Astrocyte of the spinal cord (primary cell): ENCODE measurements at regions not wholly inside any gene's neighbourhood (a gene's known extent, or its start where the extent isn't known, plus 50 kb on each side); places are given as distances from the start of the nearest gene placed in this dataset.

Experiments used
- DNase-seq: peaks from one replicate; pipeline ENCODE4 v3.0.0; 2011; ENCODE audit warnings: low read depth, low spot score
- H3K4me3 ChIP-seq: 2 replicates; pipeline ENCODE4 v1.5.1; 2011; ENCODE audit warnings: low read depth, mild to moderate bottlenecking, low read length, moderate library complexity
- in situ Hi-C: cut with HindIII; loops from 2 replicates; pipeline ENCODE4 v1.10.0; 2017; ENCODE audit warnings: low sequenced_read_pairs
- TF ChIP-seq, protein P1 (sequence below): IDR thresholded peaks from 2 replicates; pipeline ENCODE4 v1.5.1; 2012; ENCODE audit warnings: low read depth, mild to moderate bottlenecking, low read length, inconsistent platforms

DNA sequence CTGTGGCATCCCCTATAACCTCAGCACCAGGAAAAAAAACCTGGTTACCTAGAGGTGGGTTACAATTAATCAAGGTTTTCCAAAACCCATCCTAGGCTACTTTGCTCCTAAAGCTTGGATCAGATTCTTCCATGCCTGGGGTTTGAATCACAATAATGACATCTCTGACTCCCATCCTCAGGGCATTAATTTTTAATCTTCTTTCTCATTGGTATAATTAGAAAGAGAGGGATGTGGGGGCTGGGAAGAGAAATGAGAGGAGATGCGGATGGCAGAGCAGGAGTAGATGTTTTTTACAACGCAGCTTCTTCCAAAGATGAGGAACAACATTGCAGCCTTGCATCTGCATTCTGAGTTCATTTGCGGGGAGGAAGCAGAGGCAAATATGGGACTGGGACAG, 117.2 kb upstream of the E2F8 start:
- in situ Hi-C loops: no loop called here
- no peak for DNase-seq
- H3K4me3 ChIP-seq: no peak overlapping the region
- TF ChIP-seq, protein P1, sequence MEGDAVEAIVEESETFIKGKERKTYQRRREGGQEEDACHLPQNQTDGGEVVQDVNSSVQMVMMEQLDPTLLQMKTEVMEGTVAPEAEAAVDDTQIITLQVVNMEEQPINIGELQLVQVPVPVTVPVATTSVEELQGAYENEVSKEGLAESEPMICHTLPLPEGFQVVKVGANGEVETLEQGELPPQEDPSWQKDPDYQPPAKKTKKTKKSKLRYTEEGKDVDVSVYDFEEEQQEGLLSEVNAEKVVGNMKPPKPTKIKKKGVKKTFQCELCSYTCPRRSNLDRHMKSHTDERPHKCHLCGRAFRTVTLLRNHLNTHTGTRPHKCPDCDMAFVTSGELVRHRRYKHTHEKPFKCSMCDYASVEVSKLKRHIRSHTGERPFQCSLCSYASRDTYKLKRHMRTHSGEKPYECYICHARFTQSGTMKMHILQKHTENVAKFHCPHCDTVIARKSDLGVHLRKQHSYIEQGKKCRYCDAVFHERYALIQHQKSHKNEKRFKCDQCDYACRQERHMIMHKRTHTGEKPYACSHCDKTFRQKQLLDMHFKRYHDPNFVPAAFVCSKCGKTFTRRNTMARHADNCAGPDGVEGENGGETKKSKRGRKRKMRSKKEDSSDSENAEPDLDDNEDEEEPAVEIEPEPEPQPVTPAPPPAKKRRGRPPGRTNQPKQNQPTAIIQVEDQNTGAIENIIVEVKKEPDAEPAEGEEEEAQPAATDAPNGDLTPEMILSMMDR: no peak

GRCh38 chr11:19355601-19356000, 114.9 kb upstream of the E2F8 start:
- no peak overlapping the region for H3K4me3 ChIP-seq
- in situ Hi-C loops: no loop called here
- TF ChIP-seq, protein P1: no peak
- no peak for DNase-seq

DNA sequence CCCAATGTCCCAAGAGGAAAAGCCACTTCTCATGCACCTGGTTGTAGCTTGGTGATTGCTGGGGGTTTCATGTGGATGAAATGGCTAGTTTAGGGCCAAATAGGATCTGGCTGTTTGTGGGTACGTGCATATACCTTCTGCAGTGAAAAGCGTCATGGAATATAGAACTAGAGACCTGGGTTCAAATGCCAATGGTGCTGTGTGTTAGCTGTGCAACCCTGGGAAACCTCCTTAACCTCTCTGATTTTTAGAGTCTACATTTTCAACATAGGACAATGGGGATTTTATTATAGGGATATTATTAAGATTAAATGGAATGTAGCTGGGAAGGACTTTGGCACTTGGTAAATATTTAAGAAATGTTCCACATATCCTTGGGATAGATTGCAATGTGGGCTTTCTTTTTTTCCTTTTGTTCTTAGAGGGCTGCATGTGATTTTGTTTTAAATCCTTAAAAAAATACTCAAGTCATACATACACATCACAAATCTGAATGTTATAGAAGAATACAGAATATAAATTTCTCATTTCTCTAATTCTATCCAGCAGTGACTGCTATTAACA, 112.6 kb upstream of the E2F8 start:
- TF ChIP-seq, protein P1: no peak
- in situ Hi-C loops: no loop called here
- H3K4me3 ChIP-seq: no peak overlapping the region
- no peak for DNase-seq

DNA sequence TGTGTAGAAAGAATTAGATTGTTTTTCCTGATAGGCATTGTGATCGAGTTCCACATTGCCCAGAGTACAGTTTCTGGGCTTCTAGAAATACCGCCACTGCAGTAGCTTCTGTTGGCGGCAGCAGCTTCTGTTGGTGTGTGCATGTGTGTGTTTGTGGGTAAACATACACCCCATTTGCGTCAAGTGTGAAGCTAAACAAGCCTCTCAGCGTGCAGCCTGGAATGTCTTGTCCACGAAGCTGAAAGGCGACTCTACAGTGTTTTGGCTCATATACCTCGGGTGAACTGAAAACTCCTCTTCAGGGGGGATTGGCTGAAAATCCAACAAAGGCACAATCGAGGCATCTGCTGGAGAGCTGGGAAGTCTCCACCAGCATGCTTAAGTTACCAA, 112.0 kb upstream of the E2F8 start:
- in situ Hi-C loops: no loop called here

GRCh38 chr11:19352072-19352770, 111.5 kb upstream of the E2F8 start:
- DNase-seq: no peak
- no peak overlapping the region for H3K4me3 ChIP-seq
- in situ Hi-C loops: no loop called here

More for the DNA sequence above, 112.0 kb upstream of the E2F8 start:
- H3K4me3 ChIP-seq: no peak overlapping the region
- TF ChIP-seq, protein P1: no peak
- no peak for DNase-seq

GRCh38 chr11:19351426-19351825, 110.7 kb upstream of the E2F8 start:
- in situ Hi-C loops: no loop called here
- TF ChIP-seq, protein P1: no peak

More at GRCh38 chr11:19352072-19352770, 111.5 kb upstream of the E2F8 start:
- TF ChIP-seq, protein P1: no peak

More at GRCh38 chr11:19351426-19351825, 110.7 kb upstream of the E2F8 start:
- no peak for DNase-seq
- H3K4me3 ChIP-seq: no peak overlapping the region
